Hypothalamus (tissue), 51 donors: ENCODE measurements at regions not wholly inside any gene's neighbourhood (a gene's known extent, or its start where the extent isn't known, plus 50 kb on each side); places are given as distances from the start of the nearest gene placed in this dataset.
"Not testable (repeated sequence)": the region's sequence is repeated elsewhere in the genome, so short reads cannot be mapped to it uniquely, and the experiment has no call there.

ENCODE experiments used
- DNase-seq, 51 donors: peaks; one replicate each; lab custom pipeline; 2025; lab: John Stamatoyannopoulos, UW

DNA sequence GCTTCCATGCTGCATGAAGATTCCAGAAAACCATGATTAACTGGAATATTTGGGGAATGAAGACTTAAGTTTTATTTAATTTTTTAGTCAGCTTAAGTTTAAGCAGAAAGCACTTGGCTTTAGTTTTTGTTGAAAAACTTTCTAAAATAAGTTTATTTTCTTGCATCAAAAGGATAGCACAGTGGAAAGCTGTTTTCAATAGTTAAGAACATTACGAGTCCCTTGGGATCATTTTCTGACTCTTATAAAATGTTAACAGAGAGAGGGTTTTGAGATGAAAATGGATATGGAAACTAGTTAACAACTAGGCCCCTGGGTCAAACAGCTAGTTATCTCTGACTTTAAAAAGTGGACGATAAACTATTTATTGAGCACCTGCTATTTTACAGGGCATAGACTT lies 181.9 kb upstream of the SLC38A2 start:
- no peak for DNase-seq

DNA sequence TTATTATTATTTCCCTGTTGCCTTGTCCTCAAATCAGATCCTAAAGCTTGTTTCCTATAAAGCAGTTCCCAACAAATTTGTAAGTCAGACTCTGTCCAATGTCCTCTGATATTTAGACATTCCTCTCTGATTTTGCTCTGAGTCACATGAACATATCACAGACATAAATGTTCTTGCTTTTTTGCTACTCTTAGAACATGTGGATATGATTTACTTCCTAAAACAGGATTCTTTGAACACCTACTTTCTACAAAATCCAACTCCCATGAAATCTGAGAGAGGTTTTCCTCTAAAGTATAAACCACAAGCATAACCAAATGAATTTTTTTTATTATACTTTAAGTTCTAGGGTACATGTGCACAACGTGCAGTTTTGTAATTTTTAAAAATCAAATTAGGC lies 181.3 kb upstream of the SLC38A2 start:
- no peak for DNase-seq

DNA sequence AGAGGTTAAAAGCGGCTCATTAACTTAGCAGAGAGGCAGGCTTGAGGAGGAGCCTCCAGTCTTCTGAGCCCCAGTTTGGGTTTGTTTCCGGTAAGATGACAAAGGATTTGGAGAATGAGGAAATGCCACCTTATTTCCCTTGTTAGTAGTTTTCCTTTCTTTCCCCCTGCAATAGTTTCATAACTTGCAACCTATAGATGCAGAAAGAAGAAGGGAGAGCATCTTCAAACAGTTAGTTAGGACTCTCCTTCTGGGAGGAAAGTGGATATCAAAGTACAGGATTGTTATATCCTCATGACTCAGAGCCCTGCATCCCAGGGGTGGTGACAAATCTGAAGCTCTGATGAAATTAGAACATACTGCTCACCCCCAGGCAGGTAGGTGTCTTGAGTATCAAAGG lies 180.7 kb upstream of the SLC38A2 start:
- DNase-seq = no peak

DNA sequence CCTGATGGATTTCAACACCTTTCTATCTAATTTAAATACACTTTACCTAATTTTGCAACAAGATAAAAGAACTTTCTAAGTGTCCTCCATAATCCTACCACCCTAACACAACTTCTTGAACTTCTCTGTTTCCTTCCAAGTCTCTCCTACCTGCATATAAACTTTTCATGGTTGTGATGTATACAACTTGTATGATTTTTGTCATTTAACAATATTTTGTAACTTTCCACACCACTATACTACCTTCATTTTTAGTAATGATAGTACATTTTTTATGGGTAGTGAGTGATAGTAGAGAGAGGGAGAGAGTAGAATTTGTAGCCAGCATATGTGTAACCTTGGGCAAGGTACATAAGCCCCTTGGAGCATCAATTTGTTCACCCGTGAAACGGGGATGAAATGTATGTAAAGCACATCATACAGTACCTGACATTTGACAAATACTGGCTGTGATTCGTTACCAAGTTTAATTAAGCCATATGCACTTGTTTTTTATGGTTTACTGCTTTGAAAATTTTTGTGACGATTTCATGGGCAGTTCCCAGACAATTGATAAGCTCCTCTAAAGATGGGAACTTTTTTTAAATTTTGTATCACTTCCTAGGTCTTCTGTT lies 177.8 kb upstream of the SLC38A2 start:
- DNase-seq = no peak

DNA sequence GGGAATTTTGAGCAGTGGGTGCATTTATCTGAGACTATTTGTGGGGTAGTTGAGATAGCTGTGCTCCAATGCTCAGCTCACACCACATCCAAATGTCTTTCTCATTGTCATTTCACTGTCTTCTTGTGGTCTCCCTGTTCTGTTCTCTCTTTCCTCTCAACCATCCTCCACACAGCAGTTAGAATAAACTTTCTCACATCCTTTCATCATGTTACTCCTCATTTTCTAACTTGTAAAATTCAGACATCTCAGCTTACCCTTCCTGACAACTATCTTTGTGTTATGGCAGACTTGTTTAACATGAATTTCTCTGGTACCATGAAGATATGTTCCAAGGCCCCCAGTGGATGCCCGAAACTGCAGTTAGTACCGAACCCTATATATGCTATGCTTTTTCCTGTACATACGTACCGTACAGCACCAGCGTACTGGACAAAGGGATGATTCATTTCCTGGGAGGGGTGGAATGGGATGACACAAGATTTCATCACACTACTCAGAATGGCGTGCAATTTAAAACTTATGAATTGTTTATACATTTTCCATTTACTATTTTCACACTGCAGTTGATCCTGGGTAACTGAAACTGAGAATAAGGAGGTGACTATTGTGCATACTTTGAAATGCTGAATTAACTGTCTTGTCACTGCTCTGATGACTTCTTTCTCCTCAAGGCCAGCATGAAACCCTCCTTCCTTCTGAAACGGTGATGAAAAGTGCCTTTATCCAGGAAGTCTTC lies 177.1 kb upstream of the SLC38A2 start:
- DNase-seq = no peak

DNA sequence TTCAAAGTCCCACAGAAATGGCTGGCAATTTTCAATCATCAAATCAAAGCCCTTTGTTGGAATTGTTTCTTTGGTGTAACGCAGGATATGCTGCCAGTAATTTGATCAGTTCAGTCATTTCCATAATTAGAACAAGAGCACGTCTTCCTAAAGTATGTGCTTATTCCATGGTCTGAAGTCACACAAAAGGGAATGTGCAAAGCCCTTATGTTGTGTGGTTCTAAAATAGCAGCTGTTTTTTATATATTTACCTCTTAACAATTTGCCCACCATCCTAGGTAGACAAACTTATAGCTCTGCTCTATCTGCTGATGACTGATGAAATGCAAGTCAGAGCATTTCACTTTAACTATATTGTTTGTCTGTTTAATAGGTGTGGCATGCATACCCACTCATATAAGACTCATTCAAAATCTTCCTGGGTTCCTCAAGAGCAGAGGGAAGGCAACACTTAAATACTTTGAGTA lies 176.1 kb upstream of the SLC38A2 start:
- no peak for DNase-seq

DNA sequence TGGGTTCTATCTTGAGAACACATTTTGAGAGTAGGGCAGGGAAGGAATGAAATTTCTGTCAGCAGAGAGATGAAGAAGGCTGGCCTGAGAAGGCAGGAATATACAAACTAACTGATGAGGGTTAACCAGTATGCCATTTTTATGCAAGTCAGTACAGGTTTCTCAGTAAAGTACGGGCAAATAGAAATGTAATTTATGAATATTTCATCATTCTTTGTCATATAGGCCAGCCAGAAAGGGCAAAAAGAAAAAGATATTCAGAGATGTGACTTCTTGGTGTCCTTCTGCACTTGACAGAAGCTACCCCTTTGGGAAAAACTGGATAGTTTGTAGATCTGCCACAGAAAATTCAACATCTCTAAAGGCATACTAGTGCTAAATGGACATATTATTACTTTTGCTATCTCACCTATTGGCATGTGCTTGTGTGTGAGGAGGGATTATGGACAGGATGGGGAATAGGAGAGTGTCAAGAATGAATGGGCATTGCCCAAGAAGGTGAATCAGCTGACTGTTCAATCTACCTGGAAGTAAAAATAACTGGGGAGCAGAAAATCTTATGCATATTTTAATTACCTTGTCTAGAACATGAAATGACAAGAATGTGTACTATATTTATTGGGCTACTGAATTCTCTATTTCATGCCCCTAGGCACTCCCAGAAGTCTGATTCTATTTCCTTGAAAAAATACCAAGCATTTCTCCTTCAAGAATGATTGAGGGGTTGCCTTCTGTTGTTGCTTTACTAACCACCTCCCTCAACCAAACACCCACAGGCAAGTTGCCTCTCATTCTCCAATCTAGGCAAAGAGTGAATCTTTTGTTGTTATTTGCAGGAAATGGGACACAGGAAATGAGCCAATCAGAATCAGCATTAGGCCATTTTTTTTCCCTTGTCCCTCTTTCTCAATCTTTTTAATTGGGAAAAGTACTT lies 175.1 kb upstream of the SLC38A2 start:
- DNase-seq = no peak

DNA sequence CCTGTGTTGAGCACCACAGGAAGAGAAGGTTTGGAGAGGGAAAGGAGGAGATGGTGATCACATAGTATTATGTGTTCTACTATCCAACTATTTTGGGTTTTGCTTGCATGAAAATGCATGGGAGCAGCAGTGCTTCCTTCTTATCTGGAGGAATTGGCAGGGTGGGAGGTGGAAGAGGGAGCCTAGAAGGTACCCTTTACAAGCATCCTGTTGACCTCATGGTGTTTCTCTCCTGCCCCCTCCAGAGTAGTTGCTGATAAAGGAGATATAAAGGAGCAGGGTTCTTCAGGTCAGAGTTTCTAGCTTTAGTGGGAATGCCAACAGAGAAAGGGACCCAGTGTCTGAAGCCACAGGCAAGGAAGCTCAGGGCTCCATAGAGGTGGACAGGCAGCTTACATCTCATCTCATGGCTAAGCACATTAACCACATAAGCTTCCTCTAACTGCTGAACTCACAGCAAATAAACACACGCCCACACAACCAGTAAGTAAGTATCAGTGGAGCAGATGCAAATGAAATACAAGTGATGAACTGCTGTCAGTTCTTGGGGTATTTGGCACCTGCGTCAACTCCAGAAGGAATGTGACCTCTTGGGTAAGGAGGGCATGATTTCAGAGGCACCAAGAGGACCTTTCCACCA lies 174.2 kb upstream of the SLC38A2 start:
- no peak for DNase-seq

DNA sequence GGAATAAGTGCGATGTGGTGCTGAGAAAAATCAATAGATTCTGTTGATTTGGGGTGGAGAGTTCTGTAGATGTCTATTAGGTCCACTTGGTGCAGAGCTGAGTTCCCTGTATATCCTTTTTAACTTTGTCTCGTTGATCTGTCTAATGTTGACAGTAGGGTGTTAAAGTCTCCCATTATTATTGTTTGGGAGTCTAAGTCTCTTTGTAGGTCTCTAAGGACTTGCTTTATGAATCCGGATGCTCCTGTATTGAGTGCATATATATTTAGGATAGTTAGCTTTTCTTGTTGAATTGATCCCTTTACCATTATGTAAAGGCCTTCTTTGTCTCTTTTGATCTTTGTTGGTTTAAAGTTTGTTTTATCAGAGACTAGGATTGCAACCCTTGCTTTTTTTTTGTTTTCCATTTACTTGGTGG lies 170.8 kb upstream of the SLC38A2 start:
- not testable (repeated sequence) for DNase-seq

DNA sequence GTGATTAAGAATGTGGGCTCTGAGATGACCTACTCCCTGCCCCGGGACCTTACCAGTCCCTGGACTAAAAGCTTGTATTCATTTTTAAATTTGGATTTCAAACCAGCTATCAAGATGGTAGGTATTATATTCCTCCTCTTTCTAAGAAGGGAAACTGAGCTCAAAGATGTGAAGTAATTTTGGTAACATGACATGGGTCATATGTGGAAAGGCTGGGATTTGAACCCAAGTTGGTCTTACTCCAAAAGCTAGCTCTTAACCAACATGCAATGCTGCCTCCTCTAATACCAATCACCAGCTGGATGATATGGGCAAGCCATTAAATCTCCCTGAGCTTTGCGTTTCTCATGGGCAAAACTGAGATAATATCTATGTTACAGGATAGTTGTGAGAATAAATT lies 166.4 kb upstream of the SLC38A2 start:
- no peak for DNase-seq

DNA sequence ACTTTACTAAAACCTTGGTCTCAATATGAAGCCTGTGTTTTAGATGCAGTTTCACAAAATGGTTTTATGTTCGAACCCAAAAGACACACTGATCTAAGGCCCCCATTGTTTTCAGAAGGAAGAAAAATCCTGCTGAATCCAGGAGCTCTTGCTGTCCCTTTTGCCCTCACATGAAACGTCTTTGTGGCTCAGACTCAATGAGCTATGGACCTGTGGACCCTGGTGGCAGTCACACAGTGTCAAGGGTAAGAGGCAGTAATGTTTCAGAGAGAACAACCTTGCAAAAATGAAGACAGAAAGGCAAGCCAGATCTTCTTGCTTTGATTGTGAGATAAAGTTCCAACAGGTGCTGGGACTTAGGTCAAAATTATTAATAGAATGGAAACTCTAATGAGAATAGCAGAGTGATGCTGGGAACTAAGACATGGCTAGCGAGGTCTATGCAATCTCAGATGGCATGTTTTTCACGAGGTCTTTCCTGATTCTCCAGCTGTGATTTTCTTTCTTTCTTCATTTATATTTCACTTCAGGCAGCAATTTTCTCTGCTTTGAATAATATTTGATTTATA lies 164.9 kb upstream of the SLC38A2 start:
- DNase-seq = no peak

DNA sequence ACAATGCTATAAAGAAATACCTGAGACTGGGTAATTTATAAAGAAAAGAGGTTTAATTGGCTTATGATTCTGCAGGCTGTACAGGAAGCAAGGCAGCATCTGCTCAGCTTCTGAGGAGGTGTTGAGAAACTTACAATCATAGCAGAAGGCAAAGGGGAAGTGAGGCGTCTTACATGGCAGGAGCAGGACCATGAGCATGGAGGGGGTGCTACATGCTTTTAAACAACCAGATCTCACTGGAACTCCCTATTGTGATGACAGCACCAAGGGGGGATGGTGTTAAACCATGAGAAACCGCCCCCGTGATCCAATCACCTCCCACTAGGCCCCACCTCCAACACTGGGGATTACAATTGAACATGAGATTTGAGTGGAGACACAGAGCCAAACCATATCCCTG lies 163.7 kb upstream of the SLC38A2 start:
- DNase-seq = not testable (repeated sequence)

DNA sequence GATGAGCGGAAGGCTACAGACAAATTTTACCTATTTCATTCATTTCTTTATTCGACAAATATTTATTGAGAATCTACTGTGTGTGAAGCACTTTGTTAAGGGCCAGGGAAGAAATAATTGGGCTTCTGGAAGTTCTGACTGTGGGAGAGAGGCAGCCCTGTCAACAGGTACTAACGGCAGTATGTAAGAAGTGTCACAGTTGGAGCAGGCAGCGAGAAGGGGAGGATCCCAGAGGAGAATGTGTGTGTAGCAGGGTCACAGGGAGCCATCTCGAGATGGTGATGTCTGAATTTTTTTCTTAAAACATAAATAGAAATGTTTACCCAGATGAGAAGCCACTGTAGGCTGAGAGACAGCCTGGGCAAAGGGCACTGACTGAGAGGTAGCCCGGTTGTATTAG lies 163.3 kb upstream of the SLC38A2 start:
- no peak for DNase-seq

DNA sequence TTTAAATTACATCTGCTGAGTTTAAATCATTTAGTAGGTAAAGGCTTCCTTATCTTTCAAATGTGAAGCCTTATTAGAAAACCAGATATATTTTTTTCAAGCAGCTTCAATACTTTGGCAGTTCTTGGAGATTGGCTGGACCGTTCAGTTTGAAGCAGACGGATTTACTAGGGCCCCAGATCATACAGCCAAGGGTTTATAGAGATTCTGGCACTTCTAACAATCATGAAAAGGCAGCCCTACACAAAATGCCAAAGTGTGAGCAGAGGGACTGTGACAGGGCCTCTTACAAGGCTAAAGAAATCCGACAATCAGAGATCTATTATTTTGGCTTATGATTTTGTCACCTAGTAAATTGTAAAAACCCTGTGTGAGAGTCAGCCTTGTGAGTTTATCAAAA lies 162.8 kb upstream of the SLC38A2 start:
- DNase-seq = no peak

DNA sequence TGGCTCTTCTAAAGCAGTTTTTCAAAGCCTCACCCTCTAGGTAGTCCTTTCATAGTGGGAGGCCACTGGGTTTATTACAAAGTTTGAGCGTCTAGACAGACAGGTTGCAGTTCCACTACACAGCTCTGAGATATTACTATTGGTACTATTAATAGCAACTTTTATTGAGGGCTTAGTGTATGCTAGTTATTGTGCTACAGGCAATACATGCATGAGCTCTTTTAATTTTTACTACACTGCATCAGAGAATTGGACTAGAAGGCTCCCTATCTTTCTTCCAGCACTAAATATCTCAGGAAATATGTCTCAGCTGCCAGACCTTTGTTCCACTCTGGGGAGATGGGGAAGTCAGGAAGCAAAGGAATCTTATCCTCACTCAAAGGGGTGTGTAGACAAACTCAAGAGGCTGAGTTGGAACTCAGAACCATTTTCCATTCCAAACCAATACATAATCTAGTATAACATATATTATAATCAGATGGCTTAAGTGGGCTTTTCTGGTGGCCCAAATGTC lies 161.8 kb upstream of the SLC38A2 start:
- no peak for DNase-seq

DNA sequence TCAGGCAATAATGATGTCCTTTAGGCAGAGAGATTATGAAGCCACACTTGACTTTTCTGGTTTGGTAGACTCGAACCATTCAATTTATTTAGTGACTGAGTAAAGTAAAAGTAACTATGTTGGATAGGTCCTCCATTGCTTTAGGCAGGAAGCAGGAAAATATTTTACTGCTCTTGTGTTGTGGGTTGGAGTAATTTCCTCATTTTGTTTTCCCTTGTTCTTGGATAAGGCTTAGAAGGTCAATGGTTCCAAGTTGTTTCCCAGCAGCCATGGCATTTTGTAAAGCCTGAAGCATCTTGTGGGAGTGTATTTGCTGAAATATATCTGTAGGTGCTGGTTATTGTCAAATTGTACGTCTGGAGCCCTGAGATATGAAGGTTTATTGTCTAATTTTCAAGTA lies 161.2 kb upstream of the SLC38A2 start:
- no peak for DNase-seq

DNA sequence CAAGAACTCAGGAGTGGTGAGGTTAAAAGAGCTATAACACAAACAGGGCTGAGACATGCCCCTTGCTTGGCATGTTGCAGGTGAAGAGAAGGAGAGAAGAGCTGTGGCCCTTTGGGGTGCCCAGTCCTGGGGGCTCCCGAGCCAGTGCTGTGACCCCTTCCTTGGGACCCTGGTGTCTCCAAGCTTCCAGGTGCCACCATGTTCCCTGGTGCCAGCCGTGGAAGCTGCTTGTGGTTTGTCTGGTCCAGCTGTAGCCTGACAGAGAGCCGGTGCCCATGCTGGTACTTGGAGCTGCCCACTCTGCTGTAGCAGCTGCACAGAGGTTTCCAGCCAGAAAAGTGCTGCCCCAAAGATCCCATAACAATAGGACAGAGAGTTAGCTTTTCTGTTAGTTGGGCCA lies 159.2 kb upstream of the SLC38A2 start:
- DNase-seq = no peak

DNA sequence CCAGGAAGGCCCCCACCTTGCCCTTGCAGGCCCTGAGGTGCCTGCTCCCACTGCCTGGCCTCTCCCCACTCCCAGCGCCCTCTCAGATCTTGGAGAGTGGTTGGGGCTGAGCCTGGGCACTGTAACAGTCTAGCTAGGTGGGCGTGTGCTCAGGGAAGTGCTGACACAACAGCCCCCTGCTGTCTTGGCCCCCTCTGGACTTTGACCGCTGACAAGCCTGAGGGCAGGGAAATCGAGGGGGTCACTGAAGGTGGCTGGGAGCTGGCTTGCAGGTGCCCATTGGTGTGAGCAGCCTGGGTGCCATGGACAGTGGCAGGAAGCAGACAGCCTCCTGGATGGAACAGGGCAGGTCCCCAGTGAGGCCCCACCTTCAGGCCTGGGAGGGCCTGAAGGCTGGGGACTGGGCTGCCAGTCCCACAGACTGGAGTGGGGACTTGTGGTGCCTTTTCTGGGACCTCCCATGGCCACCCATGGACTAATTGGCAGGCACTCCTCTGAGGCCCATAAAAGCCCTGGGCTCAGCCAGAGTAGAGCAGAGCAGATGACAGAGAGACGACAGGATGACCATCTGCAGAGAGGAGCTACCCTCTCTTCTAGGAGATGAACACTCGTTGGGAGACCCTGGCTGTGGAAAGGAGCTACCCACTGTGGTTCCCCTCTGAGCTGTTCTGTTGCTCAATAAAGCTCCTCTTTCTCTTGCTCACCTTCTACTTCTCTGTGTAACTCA lies 158.6 kb upstream of the SLC38A2 start:
- no peak for DNase-seq

DNA sequence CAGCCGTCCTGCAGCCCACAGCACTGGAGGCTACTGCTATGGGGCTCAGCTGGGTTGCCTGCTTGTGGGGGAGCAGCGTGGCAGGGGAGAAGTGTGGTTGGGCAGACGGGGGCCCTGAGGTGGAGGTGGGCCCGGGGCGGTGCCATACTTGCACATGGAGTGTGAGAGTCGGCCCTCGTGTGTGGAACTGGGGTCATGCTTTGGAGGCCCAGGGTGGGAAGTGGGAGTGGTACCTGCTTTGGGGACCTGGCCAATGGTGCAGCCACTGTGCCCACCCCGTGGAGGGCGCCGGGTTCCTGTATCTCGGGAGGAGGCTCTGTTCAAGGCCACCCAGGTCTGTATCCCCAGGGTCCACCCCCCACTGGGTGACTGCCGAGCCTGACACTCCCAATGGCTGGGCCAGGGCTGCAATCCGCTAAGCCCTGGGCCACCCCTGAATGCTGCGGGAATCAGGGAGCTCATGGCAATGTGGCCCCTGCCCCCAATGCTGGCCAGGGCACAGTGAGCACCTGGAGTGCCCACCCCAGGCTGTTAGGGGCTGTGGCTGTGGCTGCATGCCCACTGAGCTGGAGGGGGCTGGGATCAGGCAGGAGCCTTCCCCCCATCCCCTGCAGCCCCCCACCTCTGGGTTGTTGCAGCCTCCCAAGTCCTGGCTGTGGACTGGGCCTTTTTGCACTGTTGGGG lies 157.9 kb upstream of the SLC38A2 start:
- no peak for DNase-seq
